HG03066 (cell line): ENCODE measurements at regions not wholly inside any gene's neighbourhood (a gene's known extent, or its start where the extent isn't known, plus 50 kb on each side); places are given as distances from the start of the nearest gene placed in this dataset.

Source experiments
- ATAC-seq: cut with Tn5 transposase; IDR thresholded peaks from one replicate; pipeline ENCODE4 v1.9.1; 2021; ENCODE audit warnings: low read depth; ENCODE audit not compliant: unreplicated experiment

DNA sequence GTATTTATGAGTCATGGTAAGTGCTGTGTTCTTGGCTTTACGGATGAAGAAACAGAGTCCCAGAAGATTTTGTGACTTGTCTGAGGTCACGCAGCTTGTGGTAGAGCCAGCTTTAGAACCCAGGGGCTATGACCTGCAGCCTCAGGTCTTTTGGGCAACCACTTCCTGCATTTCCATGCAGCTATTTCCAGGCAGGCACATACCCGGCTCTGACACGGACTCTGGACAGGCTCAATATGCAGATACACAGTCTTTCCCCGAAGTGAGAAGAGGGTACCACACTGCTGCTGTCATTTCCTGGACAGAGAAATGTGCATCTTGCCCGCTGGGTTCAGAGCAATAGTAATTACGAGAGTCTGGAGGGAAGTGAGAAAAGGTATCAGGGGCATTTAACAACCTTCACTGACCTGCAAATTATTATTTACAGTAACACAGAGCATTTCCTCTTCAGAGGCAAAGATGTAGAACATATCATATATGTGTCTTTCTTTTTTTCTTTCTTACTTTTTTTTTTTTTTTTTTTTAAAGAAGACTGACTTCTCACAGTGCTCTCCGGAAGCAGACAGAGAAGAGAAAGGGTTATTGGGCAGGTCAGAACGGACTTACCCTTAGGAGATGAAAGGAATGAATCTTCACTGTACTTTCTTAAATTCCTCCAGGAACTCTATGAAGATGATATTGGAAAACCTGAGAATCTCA is 185.1 kb downstream of the CLIC5 start:
- ATAC-seq = peak; percentile 92

DNA sequence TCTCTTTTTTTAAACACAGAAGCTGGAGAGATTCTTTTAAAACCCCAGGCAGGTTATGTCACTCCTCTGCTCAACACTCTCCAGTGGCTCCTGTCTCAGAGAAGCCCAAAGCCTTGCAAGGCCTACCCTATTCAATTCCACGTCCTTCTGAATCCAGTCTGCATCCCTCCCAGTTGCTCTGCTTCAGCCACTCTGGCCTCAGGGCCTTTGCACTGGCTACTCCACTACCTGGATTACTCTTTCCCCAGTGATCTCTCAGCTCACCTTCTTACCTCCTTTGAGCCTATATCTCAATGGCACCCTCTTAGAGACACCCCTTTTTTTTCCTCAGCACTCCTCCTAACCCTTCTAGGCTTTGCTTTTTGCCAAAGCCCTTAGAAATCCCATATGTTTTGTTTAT is 185.8 kb downstream of the CLIC5 start:
- no peak for ATAC-seq

DNA sequence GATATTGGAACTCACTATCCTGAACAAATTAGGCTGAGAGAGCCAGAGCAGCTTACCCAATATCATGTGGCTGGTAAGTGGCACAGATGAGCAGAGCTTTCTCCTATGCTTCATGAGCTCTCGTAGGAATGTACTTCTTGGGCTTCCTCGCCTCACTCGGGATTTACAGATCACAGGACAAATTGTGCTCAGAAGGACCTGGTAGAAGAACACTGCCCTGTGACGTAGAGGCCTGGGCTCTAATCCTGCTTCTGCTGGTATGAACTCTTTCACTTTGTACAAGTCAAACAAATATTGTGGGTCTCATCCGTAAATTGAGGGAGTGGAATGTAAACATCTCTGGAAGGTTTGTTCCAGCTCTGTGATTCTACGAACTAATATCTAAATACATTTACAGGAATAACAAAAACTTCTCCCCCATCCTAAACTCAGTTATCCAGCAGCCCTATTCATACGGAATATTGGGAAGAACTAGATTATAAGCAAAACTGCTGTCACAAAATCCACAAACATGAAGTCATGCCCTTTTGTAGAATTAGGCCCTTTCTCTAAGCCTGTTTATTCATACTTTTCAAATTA is 187.6 kb downstream of the CLIC5 start:
- no peak for ATAC-seq

DNA sequence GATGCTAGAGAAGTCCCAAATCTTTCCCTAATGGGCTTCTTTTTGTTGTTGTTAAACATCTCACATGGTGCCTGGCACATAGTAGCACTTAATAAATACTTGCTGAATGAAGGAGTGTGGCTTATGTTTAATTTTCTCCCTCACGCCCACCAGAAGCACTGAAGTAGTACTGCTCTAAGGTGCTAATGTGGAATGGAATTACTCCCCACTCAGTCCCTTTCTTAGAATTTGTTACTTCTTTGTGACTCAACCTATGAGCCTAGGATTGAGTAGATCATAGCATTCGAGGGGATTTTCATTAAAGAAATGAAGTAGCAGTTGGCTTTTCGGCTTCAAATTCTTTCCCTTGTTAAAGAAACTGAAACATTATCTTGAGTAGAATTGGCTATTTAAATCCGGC is 192.8 kb downstream of the CLIC5 start:
- ATAC-seq = no peak

DNA sequence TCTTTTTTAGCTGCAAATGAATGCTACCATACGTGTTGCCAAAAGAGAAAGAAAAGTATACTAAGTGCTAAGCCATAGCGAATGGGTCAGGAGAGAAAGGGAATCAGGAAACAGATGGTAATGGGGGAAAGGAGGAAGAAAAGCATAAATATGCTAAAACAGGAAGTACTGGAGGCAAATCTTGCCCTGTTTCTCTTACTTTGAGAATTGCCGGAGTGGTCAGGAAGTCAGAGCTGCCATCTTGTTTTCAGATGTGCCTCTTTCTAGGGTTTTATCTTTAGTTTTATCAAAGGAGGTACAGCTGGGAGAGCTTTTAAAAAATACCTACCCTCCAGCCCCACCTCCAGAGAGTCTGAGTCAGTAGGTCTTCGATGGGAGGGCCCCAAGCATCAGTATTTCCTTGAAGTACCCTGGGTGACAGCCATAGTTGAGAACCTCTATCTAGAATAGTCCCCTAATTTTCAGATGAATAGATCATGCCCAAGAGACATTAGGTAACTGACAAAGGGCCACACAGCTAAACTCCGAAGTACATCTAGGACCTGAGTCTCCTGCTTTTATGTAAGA is 193.3 kb downstream of the CLIC5 start:
- ATAC-seq = no peak

DNA sequence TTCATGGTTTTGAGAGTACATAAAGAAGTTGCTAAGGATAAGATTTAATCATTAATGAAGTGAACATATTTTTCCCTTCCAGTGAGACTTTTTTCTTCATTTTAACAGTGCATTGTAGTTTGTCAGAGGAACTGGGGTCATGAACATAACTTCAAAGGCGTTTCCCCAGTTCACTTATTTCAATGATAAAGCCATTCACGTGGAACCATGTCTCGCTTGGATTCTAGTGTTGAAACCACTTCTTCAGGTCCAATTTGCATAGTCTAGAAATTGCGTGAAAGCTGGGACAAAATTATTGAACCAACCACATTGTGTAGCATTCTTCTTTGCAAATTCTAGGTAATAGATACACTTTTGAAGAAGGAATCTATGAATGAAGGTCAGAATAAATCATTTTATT is 197.0 kb downstream of the CLIC5 start:
- no peak for ATAC-seq

DNA sequence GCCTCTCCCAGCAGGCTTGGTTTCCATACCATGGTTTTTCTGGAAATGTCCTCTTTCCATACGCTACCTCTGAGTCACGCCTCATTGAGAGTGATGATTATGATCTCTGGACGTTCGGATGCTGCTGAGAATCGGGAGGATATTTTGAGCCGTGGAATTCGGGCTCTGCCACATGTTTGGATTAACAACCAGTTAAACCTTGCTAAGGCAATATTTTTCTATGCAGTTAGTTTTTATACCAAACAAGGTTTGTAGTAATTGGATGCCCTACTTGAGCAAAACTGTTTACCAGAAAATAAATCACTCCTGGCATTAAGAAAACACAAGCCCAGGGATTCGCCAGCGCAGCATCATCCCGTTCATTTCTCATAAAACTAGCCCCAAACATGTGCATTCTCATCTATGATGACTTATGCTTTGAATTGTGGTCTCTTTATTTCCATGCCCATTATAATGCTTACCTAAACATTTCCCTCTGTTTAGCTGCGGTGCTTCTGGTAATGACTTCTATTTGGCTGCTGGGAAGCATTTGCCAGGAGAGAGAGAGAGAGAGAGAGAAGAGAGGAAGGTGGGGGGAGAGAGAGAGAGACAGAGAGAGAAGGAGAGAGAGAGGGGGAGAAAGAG is 198.9 kb downstream of the CLIC5 start:
- no peak for ATAC-seq

DNA sequence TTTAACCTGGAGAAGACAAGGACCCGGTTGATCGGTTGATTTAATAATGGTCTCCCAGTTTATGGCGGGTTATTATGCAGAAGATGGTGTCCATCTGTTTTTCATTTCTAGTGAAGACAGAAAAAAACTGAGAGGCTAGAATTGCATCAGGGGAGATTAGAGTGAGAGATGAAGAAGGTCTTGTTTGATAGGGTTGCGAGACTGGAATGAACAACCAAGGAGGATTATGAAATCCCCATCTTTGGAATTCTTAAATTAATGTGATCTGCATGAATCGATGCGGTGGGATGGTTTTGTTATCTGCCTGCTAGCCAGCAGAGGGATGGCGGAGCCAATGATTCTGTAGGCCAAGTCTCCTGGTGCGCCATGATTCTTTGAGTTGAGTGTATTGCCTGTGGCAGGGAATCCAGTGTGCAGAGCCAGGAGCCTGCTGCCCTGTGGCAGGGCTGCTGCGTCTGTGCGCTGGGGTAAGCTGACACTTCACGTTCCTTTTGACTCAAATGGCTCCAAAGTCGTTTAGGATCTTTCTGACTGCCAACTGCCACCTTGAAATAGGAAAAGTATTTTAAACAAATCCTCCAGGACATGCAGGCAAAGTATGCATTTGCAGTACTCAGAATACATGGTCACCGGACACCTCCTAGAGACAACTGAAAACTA is 200.1 kb downstream of the CLIC5 start:
- ATAC-seq = no peak

DNA sequence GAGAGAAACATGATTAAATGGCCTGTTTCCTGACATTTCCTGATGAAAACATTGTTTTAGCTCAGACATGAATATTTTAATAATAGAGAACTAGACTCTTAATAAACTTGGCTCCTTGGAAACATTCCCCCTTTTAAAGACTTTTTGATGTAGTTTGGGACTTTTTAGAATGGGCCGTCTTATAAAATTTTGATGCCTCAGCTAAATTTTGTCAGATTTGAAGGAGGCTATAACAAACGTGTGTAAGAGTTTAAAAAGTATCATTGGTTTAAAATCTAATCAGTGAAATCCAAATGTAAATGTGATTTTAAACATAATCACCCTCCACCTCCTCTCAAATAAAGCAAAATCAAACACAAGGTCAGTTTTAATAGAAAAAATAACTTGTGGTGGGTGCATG is 200.9 kb downstream of the CLIC5 start:
- no peak for ATAC-seq

DNA sequence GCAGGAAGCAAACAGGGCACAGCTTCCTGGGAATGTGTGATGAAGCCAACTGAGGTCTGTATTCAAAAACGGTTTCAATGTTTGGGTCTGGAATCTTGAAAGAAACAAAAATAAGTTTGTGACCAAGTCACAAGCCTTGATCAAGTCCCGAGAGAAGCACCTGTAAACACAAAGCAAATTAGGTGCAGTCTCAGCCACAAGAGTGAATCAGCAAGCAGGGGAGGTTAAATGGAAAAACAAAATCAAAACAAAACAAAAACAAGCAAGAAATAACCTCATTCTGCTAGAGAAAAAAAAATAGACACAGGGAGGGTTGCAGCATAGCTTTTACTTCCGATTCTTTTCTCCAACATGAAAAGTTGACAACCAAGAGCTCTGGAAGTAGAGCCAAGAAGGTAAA is 201.7 kb downstream of the CLIC5 start:
- no peak for ATAC-seq

DNA sequence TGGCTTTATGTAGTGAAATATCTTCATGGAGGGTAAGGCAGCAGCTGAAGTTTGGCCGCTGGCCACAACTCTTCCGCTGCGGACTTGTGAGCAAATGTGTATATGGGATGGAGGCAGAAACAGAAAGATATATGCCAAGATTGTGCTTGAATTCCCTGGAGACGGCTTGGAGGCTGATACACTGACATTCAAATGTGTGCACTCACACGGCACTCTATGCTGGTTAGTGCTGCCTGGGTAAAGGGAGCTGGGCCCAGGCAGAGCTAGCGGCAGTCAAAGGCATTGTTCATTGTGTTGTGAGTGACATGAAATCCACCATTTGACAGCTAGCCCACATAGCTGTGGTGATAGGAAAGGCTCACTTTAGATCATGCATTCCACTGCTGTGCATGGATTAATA is 202.7 kb downstream of the CLIC5 start:
- no peak for ATAC-seq

DNA sequence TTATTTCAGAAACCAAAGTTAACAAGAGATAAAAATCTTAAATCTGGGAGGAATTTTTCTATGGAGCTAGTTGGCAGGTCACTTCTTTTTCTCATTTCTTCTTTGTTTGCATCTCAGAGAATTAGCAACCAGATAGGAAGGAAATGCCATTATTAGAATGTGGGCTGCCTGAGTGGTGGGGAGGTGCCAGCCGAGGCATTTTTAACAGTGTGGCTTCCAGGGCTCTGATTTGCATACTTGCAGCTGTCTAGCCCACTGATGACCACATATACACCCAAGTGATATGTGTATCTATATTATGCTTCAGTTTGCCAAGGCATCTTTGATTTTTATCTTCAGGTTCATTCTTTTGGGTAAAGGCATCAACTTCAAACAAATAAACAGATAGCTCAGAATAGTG is 206.7 kb downstream of the CLIC5 start:
- no peak for ATAC-seq

DNA sequence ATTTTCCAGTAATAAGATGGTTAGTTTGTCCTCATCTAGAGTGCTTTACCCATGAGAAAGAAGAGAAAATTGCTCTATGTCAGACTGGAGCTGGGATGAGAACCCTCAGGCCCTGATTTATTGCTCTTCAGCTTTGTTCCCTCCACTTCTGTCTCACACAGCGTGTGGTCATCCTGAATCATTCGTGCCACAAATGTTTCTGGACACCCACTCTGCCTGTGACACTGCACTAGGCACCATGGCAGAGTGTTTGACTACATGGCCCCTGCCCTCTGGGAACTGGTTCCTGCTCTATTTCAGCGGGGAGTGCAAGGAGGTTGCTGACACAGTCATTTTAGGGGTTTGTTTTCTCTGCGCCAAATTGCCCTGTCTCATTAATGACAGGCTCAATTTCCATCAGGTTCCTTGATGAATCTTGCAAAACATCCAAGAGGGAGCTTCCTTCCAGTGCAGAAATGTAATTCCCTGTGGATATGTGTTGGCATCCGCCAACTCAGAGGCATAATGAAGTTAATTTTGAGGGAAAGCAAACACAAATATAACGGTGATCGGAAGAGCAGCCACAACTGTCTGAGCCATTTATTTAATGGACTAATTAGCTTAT is 207.5 kb downstream of the CLIC5 start:
- no peak for ATAC-seq

DNA sequence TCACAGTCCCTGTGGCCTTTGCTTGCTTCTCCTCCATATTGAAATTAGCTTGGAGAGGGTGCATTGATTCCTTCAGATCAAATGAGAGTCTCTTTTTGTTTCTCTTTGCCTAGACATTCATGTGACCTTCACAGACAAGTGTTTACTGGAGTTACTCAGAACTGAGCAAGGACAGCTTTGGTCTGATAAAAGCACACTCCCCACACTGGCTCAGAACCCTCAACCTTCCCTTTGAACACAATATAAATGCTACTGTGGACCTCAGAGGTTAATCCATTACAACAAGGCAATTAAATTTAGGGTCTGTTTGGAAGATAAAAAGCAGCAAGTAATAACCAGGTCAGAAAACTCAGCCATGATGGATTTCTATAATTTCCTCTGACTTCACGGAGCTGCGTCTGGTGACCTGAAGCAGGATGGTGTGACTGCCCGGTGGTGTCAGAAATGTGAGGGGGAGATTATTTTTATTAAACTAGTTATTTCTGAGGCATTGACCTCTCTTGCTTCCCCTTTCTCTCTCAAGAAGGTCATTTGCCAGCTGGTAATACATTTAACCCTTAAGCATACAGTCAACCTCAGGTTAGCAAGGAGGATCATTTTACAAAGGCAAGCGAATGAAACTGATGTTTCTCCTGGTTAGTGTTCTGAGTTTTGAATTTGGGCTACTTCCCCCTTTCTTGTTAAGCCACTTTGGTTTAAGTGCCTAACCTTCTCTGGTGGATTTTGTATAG is 208.2 kb downstream of the CLIC5 start:
- ATAC-seq = no peak

DNA sequence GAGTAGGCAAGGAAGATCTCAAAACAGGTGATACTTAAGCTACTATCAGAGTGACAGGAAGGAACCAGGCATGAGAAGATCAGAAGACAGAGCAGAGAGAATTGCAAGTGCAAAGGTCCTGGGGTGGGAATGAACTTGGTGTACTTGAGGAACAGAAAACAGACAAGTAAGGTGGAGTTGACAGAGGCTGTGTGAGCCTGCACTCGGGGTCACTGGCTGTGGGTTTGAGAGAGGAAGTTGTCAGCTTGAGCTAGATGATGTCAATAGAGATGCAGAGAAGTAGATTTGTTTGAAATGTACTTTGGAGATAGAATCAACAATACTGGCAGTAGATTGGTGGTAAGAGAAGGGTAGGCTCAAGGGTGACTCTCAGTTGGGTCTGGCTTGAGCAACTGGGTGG is 209.5 kb downstream of the CLIC5 start:
- ATAC-seq = no peak

DNA sequence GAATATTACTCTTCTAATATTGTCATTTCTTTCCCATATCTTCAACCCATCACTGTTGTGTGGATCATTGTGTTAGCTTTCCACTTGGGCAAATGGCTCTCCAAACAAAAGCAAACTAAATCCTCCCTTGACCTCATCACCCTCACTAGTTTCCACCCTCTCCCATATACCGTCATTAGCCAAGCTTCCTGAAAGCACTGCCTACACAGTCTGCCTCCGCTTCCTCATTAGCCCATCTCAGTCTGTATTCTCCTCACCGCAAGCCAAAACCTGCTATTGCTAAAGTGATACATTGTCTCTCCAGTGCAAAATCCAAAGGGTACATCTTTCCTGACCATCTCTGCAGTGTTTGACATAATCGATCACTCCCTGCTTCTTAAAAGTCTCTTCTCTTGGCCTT is 212.6 kb downstream of the CLIC5 start:
- no peak for ATAC-seq

DNA sequence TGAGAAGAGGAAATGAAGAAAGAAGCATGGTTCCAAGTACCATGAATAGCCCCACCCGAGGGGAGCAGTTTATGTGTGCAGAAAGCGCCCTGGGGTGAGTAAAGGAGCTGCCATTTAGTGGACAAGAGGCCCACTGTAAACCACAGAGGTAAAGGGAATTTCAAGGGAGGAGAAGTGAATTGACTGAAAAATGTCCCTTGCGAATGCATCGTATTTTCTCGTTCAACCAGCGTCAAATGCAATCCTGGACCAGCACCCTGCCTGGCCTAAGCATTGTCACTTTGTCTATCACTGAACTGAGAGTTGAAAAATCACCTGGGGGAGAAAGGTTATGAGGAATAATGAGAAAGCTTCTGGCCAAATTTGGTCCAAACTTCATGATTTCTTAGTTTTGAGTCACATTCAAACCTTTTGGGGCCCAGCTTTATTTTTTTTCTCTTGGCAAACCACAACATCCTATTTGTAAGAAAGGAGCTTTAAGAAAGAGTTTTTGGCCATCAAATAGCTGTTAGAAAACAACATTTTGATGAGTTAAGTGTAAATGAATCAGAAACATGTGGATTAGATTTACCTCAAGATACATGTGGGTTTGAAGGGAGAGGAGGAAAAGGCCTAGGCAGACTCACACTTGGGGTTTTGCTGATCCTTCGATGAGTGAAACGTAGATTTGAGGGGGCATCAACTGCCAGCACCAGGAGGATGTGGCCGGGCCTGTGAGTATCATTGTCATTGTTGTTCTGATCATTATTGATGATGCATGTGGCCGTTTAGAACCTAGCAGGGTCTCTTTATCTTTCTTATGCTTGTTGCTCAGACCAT is 214.0 kb downstream of the CLIC5 start:
- ATAC-seq = no peak

DNA sequence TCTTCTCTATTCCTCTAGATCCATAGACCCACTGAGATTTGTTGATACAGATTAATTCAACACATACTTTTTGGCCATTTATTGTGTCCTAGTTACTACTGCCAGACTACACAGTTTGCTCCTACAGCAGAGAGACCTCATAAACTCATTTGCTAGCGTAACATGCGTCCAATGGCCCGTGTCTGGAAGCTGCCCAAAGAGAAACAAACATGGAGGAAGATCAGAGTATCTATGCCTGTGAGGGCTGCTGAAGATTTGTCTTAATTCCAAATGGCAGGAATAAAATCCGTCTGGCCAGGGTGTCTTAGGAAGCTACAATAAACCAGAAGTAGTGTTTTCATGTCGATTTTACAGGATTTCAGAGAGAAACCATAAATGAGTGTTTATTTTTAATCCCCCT is 214.7 kb downstream of the CLIC5 start:
- ATAC-seq = no peak

DNA sequence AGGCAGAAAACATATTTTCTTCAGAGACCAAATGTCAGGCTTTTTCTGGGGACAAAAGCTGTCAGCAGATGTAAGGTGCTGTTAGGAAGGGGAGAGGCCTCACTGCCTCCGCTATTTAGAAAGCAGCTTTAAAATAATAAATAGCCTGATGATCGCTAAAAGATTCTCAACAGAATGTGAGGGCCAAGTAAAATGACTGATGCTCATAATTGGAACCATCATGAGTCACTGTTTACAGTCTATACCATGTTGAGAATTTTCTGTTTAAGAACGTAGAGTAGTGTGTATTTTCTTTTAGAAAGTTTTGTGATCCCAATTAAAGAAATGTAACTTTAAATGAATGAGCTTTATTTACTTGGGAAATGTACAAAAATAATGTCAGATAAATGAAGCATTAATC is 220.0 kb downstream of the CLIC5 start:
- ATAC-seq = no peak

DNA sequence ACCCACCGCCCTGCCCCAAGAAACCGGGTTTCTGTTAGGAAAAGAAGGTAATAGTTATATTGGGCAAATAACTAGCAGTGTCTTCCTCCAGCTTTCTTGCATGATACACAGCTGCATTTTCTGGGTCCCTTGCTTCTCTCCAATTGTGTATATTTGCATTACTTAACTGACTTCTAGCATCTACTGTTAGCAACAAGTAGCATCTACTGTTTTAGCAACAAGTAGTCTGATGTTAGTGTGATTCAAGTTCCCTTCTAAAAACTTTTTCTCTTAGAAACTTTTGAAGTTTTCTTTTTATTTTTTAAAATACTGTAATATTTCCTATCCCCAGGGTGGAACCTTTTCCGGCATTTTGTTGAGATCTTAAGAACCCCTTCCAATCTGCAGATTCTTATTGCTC is 221.2 kb downstream of the CLIC5 start:
- no peak for ATAC-seq
